ENCODE measurements at regions not wholly inside any gene's neighbourhood (a gene's known extent, or its start where the extent isn't known, plus 50 kb on each side); places are given as distances from the start of the nearest gene placed in this dataset.

- Histone ChIP-seq H3K27me3 (no peaks in the 10 kb centered on the region), H3K4me3 (ENCODE audit: low read depth in 1 of 2, low read length in 1 of 2) (no peak overlapping the region), H3K4me1 (ENCODE audit: control insufficient read depth in 1 of 2, insufficient read depth in 1 of 2, low read depth in 1 of 2, low read length in 1 of 2) (no peaks in the 10 kb centered on the region), H3K9me3 (no peaks in the 10 kb centered on the region), H3K27ac (no peak overlapping the region), H3K36me3 (no peaks in the 10 kb centered on the region)
- TF ChIP-seq, protein P1, sequence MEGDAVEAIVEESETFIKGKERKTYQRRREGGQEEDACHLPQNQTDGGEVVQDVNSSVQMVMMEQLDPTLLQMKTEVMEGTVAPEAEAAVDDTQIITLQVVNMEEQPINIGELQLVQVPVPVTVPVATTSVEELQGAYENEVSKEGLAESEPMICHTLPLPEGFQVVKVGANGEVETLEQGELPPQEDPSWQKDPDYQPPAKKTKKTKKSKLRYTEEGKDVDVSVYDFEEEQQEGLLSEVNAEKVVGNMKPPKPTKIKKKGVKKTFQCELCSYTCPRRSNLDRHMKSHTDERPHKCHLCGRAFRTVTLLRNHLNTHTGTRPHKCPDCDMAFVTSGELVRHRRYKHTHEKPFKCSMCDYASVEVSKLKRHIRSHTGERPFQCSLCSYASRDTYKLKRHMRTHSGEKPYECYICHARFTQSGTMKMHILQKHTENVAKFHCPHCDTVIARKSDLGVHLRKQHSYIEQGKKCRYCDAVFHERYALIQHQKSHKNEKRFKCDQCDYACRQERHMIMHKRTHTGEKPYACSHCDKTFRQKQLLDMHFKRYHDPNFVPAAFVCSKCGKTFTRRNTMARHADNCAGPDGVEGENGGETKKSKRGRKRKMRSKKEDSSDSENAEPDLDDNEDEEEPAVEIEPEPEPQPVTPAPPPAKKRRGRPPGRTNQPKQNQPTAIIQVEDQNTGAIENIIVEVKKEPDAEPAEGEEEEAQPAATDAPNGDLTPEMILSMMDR (IDR thresholded peaks at IDR 0.05): no peak
These were observed 441.1 kb upstream of the ARID1B start for GRCh38 chr6:156336089-156336488.

DNA sequence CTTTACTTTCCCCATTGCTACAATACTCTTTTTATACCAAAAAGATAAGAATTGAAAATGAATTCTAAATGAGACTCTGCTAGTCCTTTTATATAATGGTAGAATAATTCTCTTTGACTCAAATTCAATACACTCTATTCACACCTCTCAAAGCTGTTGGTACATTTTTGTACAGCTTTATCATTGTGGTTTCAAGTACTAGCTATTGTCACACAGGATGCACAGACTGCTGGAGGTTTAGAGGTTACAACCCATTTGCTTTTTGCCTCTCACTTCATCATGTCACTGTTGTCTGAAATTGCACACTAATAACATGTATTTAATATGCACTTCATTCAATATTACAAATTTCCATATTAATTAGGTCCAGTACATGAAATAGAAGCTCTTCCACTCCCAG is 442.2 kb upstream of the ARID1B start:
- Histone ChIP-seq H3K27me3 (no peaks in the 10 kb centered on the region), H3K9me3 (no peaks in the 10 kb centered on the region), H3K4me3 (ENCODE audit: low read depth in 1 of 2, low read length in 1 of 2) (no peak overlapping the region), H3K27ac (no peak overlapping the region), H3K4me1 (ENCODE audit: control insufficient read depth in 1 of 2, insufficient read depth in 1 of 2, low read depth in 1 of 2, low read length in 1 of 2) (no peaks in the 10 kb centered on the region), H3K36me3 (no peaks in the 10 kb centered on the region)
- TF ChIP-seq, protein P1 (IDR thresholded peaks at IDR 0.05): no peak

- Histone ChIP-seq H3K4me1 (ENCODE audit: control insufficient read depth in 1 of 2, insufficient read depth in 1 of 2, low read depth in 1 of 2, low read length in 1 of 2) (no peaks in the 10 kb centered on the region), H3K36me3 (no peaks in the 10 kb centered on the region), H3K9me3 (no peaks in the 10 kb centered on the region), H3K4me3 (ENCODE audit: low read depth in 1 of 2, low read length in 1 of 2) (no peak overlapping the region), H3K27me3 (no peaks in the 10 kb centered on the region), H3K27ac (no peak overlapping the region)
- TF ChIP-seq, protein P1 (IDR thresholded peaks at IDR 0.05): no peak
These were observed 457.5 kb upstream of the ARID1B start for GRCh38 chr6:156319707-156320106.

GRCh38 chr6:156316583-156317125 is 460.5 kb upstream of the ARID1B start:
- Histone ChIP-seq H3K27me3 (no peaks in the 10 kb centered on the region), H3K9me3 (no peaks in the 10 kb centered on the region), H3K27ac (no peak overlapping the region), H3K4me3 (ENCODE audit: low read depth in 1 of 2, low read length in 1 of 2) (no peak overlapping the region), H3K36me3 (no peaks in the 10 kb centered on the region), H3K4me1 (ENCODE audit: control insufficient read depth in 1 of 2, insufficient read depth in 1 of 2, low read depth in 1 of 2, low read length in 1 of 2) (no peaks in the 10 kb centered on the region)
- TF ChIP-seq, protein P1 (IDR thresholded peaks at IDR 0.05): no peak

GRCh38 chr6:156315146-156315545 is 462.0 kb upstream of the ARID1B start:
- Histone ChIP-seq H3K4me3 (ENCODE audit: low read depth in 1 of 2, low read length in 1 of 2) (no peak overlapping the region), H3K4me1 (ENCODE audit: control insufficient read depth in 1 of 2, insufficient read depth in 1 of 2, low read depth in 1 of 2, low read length in 1 of 2) (no peaks in the 10 kb centered on the region), H3K27me3 (no peaks in the 10 kb centered on the region), H3K36me3 (no peaks in the 10 kb centered on the region), H3K27ac (no peak overlapping the region), H3K9me3 (no peaks in the 10 kb centered on the region)
- TF ChIP-seq, protein P1 (IDR thresholded peaks at IDR 0.05): no peak

DNA sequence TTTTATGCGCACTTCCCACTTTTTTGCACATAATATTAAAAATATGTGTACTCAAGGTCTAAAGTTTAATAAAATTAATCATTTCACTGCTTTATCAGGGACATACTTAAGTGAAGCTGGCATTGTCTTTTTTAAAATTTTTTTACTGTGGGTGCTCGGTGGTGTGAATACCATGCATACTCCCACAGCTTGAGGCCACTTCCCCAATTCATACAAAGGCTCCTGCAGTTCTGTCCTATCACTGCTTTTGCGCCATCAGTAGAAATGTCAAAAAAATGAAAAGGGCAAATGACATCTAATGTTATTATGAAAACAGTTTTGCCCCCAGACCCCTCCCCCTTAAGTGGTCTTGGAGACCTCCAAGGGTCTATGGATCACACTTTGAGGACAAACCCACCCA is 464.1 kb upstream of the ARID1B start:
- TF ChIP-seq, protein P1 (IDR thresholded peaks at IDR 0.05): no peak
- Histone ChIP-seq H3K27ac (no peak overlapping the region), H3K4me1 (ENCODE audit: control insufficient read depth in 1 of 2, insufficient read depth in 1 of 2, low read depth in 1 of 2, low read length in 1 of 2) (no peaks in the 10 kb centered on the region), H3K27me3 (no peaks in the 10 kb centered on the region), H3K4me3 (ENCODE audit: low read depth in 1 of 2, low read length in 1 of 2) (no peak overlapping the region), H3K9me3 (no peaks in the 10 kb centered on the region), H3K36me3 (no peaks in the 10 kb centered on the region)
